ENCODE measurements at regions not wholly inside any gene's neighbourhood (a gene's known extent, or its start where the extent isn't known, plus 50 kb on each side); places are given as distances from the start of the nearest gene placed in this dataset.

GRCh38 chr3:13123013-13123654 lies 49.9 kb upstream of the IQSEC1 start:
- TF ChIP-seq POLR2AphosphoS5 (IDR thresholded peaks at IDR 0.05; ENCODE audit: low read depth, low read length), result no peak
- TF ChIP-seq TAF1 (IDR thresholded peaks at IDR 0.05; ENCODE audit: borderline replicate concordance, low read depth, low read length), result no peak
- no peak for TF ChIP-seq POLR2A (IDR thresholded peaks at IDR 0.05; ENCODE audit: low read depth, low read length)
